KG1 (cell line): ENCODE measurements at regions not wholly inside any gene's neighbourhood (a gene's known extent, or its start where the extent isn't known, plus 50 kb on each side); places are given as distances from the start of the nearest gene placed in this dataset.

ENCODE experiments used
- DNase-seq: peaks from one replicate; lab custom pipeline; 2025; lab: John Stamatoyannopoulos, UW

- DNase-seq = no peak
Observed at GRCh38 chrX:139290310-139290709, 240.2 kb upstream of the F9 start.

GRCh38 chrX:139287155-139287924 lies 243.2 kb upstream of the F9 start:
- DNase-seq = no peak

GRCh38 chrX:139286342-139286741 lies 244.2 kb upstream of the F9 start:
- DNase-seq = no peak

- no peak for DNase-seq
Observed at GRCh38 chrX:139267851-139268250, 262.7 kb upstream of the F9 start.

GRCh38 chrX:139246295-139246694 lies 284.2 kb upstream of the F9 start:
- DNase-seq = no peak

GRCh38 chrX:139237141-139237540 lies 293.4 kb upstream of the F9 start:
- DNase-seq = no peak

GRCh38 chrX:139234898-139235297 lies 295.6 kb upstream of the F9 start:
- DNase-seq = no peak

GRCh38 chrX:139224953-139225665 lies 305.4 kb upstream of the F9 start:
- no peak for DNase-seq

GRCh38 chrX:139222511-139223200 lies 307.9 kb upstream of the F9 start:
- DNase-seq = no peak

GRCh38 chrX:139213241-139213709 lies 317.3 kb upstream of the F9 start:
- no peak for DNase-seq

GRCh38 chrX:139211568-139212182 lies 318.9 kb upstream of the F9 start:
- no peak for DNase-seq

GRCh38 chrX:139209342-139209741 lies 321.2 kb upstream of the F9 start:
- DNase-seq = no peak

- DNase-seq = no peak
Observed at GRCh38 chrX:139207655-139208054, 322.9 kb upstream of the F9 start.

- DNase-seq = no peak
Observed at GRCh38 chrX:139206914-139207313, 323.6 kb upstream of the F9 start.

- DNase-seq = no peak
Observed at GRCh38 chrX:139204898-139205667, 325.5 kb upstream of the F9 start.

GRCh38 chrX:139204571-139204897 lies 326.0 kb upstream of the F9 start:
- no peak for DNase-seq

- DNase-seq = no peak
Observed at GRCh38 chrX:139203651-139204570, 326.6 kb upstream of the F9 start.

GRCh38 chrX:139202742-139203420 lies 327.7 kb upstream of the F9 start:
- no peak for DNase-seq

GRCh38 chrX:139201924-139202323 lies 328.6 kb upstream of the F9 start:
- DNase-seq = no peak

- DNase-seq = no peak
Observed at GRCh38 chrX:139200793-139201192, 329.7 kb upstream of the F9 start.
